Left ventricle myocardium inferior (tissue), 1 donor: ENCODE measurements at regions not wholly inside any gene's neighbourhood (a gene's known extent, or its start where the extent isn't known, plus 50 kb on each side); places are given as distances from the start of the nearest gene placed in this dataset.
A peak's percentile ranks its signal among the peaks of the same experiment; 100 is the strongest.

Experiments
- DNase-seq: peaks from one replicate; pipeline ENCODE4 v3.0.0-alpha.2; 2020
- H3K27ac ChIP-seq: fragments of 200-600 bp; replicated peaks from 2 replicates; pipeline ENCODE4 v1.8.0; 2021
- H3K27me3 ChIP-seq: fragments of 200-600 bp; 2 replicates; pipeline ENCODE4 v1.8.0; 2021; ENCODE audit warnings: low read depth
- H3K36me3 ChIP-seq: fragments of 200-600 bp; 2 replicates; pipeline ENCODE4 v1.8.0; 2021
- H3K4me1 ChIP-seq: fragments of 200-600 bp; 2 replicates; pipeline ENCODE4 v1.8.0; 2021
- H3K4me3 ChIP-seq: fragments of 200-600 bp; 2 replicates; pipeline ENCODE4 v1.8.0; 2021; ENCODE audit warnings: mild to moderate bottlenecking, moderate library complexity
- H3K9me3 ChIP-seq: fragments of 200-600 bp; replicated peaks from 2 replicates; pipeline ENCODE4 v1.8.0; 2021
- CTCF ChIP-seq: fragments of 200-600 bp; IDR thresholded peaks from 2 replicates; pipeline ENCODE4 v1.8.0; 2021; ENCODE audit warnings: antibody characterized with exemption, mild to moderate bottlenecking, borderline replicate concordance
- intact Hi-C: fragments of 100-400 bp; cut with micrococcal nuclease; formaldehyde crosslinking; loops from one replicate; pipeline ENCODE4 v1.11.0; 2022
- donor health status: DM: no; HTN: yes; CAD: no; lungs with severe emphysema.

DNA sequence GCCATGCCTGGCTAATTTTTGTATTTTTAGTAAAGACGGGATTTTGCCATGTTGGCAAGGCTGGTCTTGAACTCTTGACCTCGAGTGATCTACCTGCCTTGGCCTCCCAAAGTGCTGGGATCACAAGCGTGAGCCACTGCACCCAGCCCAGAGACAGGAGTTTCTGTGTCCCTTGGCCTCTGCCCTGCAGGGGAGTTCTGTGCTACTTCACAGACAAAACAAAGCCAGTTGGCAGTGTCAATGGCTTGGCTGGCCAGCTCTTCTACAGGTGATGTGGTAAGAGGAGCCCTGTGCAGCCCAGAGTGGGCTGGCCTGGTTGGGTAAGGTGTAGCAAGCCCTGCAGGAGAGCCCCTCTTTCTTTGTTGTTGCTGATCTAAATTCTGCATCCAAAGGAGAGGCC is 60.5 kb upstream of the SHISAL1 start:
- DNase-seq = no peak
- TF ChIP-seq CTCF = no peak
- no peaks in the 10 kb centered on the region for H3K4me1 ChIP-seq
- no peaks in the 10 kb centered on the region for H3K36me3 ChIP-seq
- no peak overlapping the region for H3K27ac ChIP-seq
- H3K4me3 ChIP-seq = no peak overlapping the region
- H3K9me3 ChIP-seq = peaks cover 41% of the 10 kb centered on the region
- no peaks in the 10 kb centered on the region for H3K27me3 ChIP-seq
- intact Hi-C loops = no loop called here

DNA sequence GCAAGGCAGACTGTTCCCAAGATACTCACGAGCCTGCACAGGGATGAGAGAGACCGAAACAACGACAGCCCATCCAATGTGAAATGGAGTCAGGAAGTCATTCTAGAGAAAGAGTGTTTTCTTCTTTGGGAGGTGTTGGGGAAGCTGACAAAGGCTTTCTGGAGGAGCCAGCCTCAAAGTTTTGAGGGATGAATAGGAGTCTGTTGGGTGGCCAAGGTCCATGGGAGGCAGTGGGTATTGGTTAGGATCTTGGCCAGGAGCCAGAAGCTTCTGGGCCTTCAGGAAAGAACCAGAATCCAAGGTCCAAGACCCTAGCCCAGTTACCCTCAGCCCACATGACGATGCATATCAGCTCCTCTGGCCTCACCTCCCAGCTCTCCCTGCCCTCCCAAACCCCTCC is 59.9 kb upstream of the SHISAL1 start:
- no peaks in the 10 kb centered on the region for H3K4me1 ChIP-seq
- no peak for DNase-seq
- intact Hi-C loops = no loop called here

DNA sequence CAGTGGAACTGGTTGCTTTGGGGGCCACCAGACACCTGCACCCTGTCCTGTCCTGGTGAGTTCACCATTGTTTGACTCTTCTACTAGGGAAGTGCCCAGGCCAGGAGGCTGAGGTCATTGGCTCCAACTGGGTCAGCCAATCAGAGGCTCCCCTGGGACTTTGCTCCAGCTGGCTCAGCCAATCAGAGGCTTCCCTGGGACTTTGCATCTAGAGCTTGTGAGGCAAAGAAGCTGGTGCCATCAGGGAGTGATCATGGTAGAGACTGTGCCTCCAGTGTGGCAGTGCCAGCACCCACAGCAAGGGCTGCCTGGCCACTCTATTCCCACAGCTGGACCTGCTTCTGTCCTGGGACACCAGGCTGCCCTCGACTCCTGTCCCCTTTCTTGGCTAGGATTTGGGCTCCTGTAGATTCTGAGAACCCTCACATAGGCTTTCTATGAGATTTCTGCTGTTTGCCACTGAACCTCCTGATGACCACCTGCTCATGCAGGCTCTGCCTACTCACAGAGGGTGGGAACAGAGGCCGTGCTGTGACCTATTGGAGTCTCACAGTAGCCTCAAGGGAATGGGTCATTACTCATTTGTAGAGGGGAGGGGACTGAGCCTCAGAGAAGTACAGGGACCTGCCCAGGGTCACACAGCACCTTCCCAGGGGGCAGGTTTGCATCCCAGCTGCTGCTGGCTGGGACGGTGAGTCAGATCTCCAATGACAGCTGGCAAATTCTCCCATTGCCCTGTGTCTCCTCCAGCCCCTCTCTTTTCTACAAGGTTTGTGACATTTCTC is 59.2 kb upstream of the SHISAL1 start:
- intact Hi-C loops = no loop called here
- Histone ChIP-seq H3K27ac (no peak overlapping the region), H3K36me3 (no peaks in the 10 kb centered on the region)

More for the DNA sequence above, 59.9 kb upstream of the SHISAL1 start:
- no peak for TF ChIP-seq CTCF
- no peaks in the 10 kb centered on the region for H3K27me3 ChIP-seq
- no peak overlapping the region for H3K27ac ChIP-seq
- H3K36me3 ChIP-seq = no peaks in the 10 kb centered on the region
- H3K9me3 ChIP-seq = peaks cover 35% of the 10 kb centered on the region
- no peak overlapping the region for H3K4me3 ChIP-seq

GRCh38 chr22:44369916-44370801 is 57.4 kb upstream of the SHISAL1 start:
- TF ChIP-seq CTCF = no peak
- Histone ChIP-seq H3K4me1 (peaks cover 19% of the 10 kb centered on the region), H3K36me3 (no peaks in the 10 kb centered on the region), H3K9me3 (peaks cover 10% of the 10 kb centered on the region), H3K27me3 (no peaks in the 10 kb centered on the region), H3K4me3 (no peak overlapping the region), H3K27ac (no peak overlapping the region)
- intact Hi-C loops = no loop called here
- peak; percentile 9 for DNase-seq

More for the DNA sequence above, 59.2 kb upstream of the SHISAL1 start:
- Histone ChIP-seq H3K9me3 (peaks cover 28% of the 10 kb centered on the region), H3K27me3 (no peaks in the 10 kb centered on the region), H3K4me1 (peaks cover 7% of the 10 kb centered on the region), H3K4me3 (no peak overlapping the region)
- peak; percentile 5 for DNase-seq
- no peak for TF ChIP-seq CTCF

DNA sequence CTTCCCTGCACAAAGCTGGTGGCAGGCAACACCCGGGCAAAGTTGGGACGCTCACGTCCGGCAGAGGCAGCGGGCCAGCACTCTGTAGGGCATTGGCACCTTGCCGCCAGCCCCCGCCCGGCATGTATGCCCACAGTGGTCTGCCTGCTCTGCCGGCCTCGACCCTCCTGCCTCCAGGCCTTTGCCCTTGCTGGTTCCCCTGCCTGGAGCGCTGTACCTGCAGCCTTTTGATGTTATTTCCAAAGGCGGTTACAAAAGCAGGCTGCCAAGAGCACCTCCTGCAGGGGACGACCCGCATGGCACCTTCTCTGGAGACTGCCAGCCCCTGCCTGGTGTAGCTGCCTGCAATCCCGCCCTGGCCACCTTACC is 56.5 kb upstream of the SHISAL1 start:
- Histone ChIP-seq H3K9me3 (peaks cover 2% of the 10 kb centered on the region), H3K27me3 (no peaks in the 10 kb centered on the region), H3K4me1 (peaks cover 28% of the 10 kb centered on the region), H3K4me3 (no peak overlapping the region), H3K27ac (no peak overlapping the region), H3K36me3 (no peaks in the 10 kb centered on the region)
- TF ChIP-seq CTCF = no peak
- DNase-seq = peak; percentile 8
- intact Hi-C loops = no loop called here
